ENCODE measurements at regions not wholly inside any gene's neighbourhood (a gene's known extent, or its start where the extent isn't known, plus 50 kb on each side); places are given as distances from the start of the nearest gene placed in this dataset.

DNA sequence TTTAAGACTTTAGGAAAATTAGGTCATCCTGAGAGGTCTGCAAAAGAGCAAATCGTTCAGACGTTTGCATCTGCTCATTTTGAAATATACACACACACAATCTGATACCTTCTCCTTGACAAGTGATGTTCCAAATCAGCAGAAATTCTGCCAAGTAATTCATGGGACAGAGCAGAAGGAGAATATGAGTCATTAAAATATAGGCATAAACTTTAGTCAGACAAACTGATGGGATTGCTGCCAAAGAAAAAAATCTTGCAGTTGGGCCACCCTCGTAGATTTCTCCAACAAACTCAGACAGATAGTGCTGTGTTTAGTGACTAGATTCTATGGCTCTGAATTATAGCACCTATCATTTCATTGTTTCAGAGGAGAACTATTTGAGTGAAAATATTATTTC lies 336.3 kb downstream of the NYAP2 start:
- no peak for TF ChIP-seq RAD21 (conservative IDR thresholded peaks at IDR 0.05 in 1 of 2, IDR thresholded peaks at IDR 0.05 in 1 of 2)
- TF ChIP-seq, protein P1, sequence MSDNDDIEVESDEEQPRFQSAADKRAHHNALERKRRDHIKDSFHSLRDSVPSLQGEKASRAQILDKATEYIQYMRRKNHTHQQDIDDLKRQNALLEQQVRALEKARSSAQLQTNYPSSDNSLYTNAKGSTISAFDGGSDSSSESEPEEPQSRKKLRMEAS (IDR thresholded peaks at IDR 0.05): no peak
- TF ChIP-seq, protein P2, sequence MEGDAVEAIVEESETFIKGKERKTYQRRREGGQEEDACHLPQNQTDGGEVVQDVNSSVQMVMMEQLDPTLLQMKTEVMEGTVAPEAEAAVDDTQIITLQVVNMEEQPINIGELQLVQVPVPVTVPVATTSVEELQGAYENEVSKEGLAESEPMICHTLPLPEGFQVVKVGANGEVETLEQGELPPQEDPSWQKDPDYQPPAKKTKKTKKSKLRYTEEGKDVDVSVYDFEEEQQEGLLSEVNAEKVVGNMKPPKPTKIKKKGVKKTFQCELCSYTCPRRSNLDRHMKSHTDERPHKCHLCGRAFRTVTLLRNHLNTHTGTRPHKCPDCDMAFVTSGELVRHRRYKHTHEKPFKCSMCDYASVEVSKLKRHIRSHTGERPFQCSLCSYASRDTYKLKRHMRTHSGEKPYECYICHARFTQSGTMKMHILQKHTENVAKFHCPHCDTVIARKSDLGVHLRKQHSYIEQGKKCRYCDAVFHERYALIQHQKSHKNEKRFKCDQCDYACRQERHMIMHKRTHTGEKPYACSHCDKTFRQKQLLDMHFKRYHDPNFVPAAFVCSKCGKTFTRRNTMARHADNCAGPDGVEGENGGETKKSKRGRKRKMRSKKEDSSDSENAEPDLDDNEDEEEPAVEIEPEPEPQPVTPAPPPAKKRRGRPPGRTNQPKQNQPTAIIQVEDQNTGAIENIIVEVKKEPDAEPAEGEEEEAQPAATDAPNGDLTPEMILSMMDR (IDR thresholded peaks at IDR 0.05): no peak
- no peak for TF ChIP-seq ZNF302 (CRISPR knock-in tag; IDR thresholded peaks at IDR 0.05)
- TF ChIP-seq, protein P3, sequence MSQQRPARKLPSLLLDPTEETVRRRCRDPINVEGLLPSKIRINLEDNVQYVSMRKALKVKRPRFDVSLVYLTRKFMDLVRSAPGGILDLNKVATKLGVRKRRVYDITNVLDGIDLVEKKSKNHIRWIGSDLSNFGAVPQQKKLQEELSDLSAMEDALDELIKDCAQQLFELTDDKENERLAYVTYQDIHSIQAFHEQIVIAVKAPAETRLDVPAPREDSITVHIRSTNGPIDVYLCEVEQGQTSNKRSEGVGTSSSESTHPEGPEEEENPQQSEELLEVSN (IDR thresholded peaks at IDR 0.05; ENCODE audit: borderline replicate concordance, low read depth): no peak
- no peak for TF ChIP-seq POLR2A (IDR thresholded peaks at IDR 0.05; ENCODE audit: low read length)
- no peak for TF ChIP-seq TP53 (CRISPR knock-in tag; IDR thresholded peaks at IDR 0.05)
- TF ChIP-seq MAFK (IDR thresholded peaks at IDR 0.05; ENCODE audit: partially characterized antibody): peak; percentile 33
- TF ChIP-seq CEBPB (IDR thresholded peaks at IDR 0.05): no peak; a peak in 1 of 4 replicates

All from A549 (cell line).